HUES6 (cell line): ENCODE measurements at regions not wholly inside any gene's neighbourhood (a gene's known extent, or its start where the extent isn't known, plus 50 kb on each side); places are given as distances from the start of the nearest gene placed in this dataset.

ENCODE experiments used
- H3K27ac ChIP-seq: 2 replicates; pipeline ENCODE4 v1.7.0; 2013; ENCODE audit warnings: low read depth, mild to moderate bottlenecking, low read length, inconsistent platforms
- H3K27me3 ChIP-seq: 2 replicates; pipeline ENCODE4 v1.6.1; 2013; ENCODE audit warnings: low read length; ENCODE audit not compliant: control insufficient read depth, insufficient read depth
- H3K36me3 ChIP-seq: 2 replicates; pipeline ENCODE4 v1.6.1; 2013; ENCODE audit warnings: low read length; ENCODE audit not compliant: control insufficient read depth, insufficient read depth
- H3K4me1 ChIP-seq: 2 replicates; pipeline ENCODE4 v1.6.1; 2013; ENCODE audit warnings: low read length; ENCODE audit not compliant: control insufficient read depth, insufficient read depth
- H3K4me3 ChIP-seq: 2 replicates; pipeline ENCODE4 v1.5.1; 2013; ENCODE audit warnings: low read depth, low read length
- H3K9ac ChIP-seq: one replicate; pipeline ENCODE4 v1.6.1; 2013; ENCODE audit warnings: mild to moderate bottlenecking, low read length
- H3K9me3 ChIP-seq: 2 replicates; pipeline ENCODE4 v1.6.1; 2013; ENCODE audit warnings: low read depth, low read length; ENCODE audit not compliant: control insufficient read depth, insufficient read depth

GRCh38 chrX:40266490-40267333, 169.0 kb upstream of the BCOR start:
- Histone ChIP-seq H3K27ac (no peak overlapping the region), H3K27me3 (peaks cover 23% of the 10 kb centered on the region), H3K36me3 (no peaks in the 10 kb centered on the region), H3K9ac (peak overlapping the region; percentile 45), H3K9me3 (peaks cover 2% of the 10 kb centered on the region; the same call in 1 of the 2 replicates), H3K4me1 (peaks cover 15% of the 10 kb centered on the region), H3K4me3 (peak overlapping the region; percentile 61)

- no peak overlapping the region for H3K27ac ChIP-seq
- H3K9me3 ChIP-seq, result peaks cover 7% of the 10 kb centered on the region; the same call in 1 of the 2 replicates
- H3K27me3 ChIP-seq, result peaks cover 23% of the 10 kb centered on the region
- H3K9ac ChIP-seq, result no peak overlapping the region
- no peak overlapping the region for H3K4me3 ChIP-seq
- peaks cover 15% of the 10 kb centered on the region for H3K4me1 ChIP-seq
- no peaks in the 10 kb centered on the region for H3K36me3 ChIP-seq
These were observed 168.2 kb upstream of the BCOR start for GRCh38 chrX:40265936-40266335.

- no peak overlapping the region for H3K27ac ChIP-seq
- no peak overlapping the region for H3K9ac ChIP-seq
- peaks cover 7% of the 10 kb centered on the region; the same call in 1 of the 2 replicates for H3K9me3 ChIP-seq
- H3K4me3 ChIP-seq, result no peak overlapping the region
- peaks cover 22% of the 10 kb centered on the region for H3K27me3 ChIP-seq
- peaks cover 24% of the 10 kb centered on the region for H3K4me1 ChIP-seq
- no peaks in the 10 kb centered on the region for H3K36me3 ChIP-seq
These were observed 165.3 kb upstream of the BCOR start for GRCh38 chrX:40263014-40263560.

- Histone ChIP-seq H3K27me3 (peaks cover 15% of the 10 kb centered on the region), H3K9ac (no peak overlapping the region), H3K36me3 (no peaks in the 10 kb centered on the region), H3K27ac (no peak overlapping the region), H3K9me3 (peaks cover 7% of the 10 kb centered on the region; the same call in 1 of the 2 replicates), H3K4me1 (peaks cover 18% of the 10 kb centered on the region), H3K4me3 (no peak overlapping the region)
These were observed 164.6 kb upstream of the BCOR start for GRCh38 chrX:40262157-40263013.

GRCh38 chrX:40261833-40262156, 164.0 kb upstream of the BCOR start:
- Histone ChIP-seq H3K4me3 (no peak overlapping the region), H3K36me3 (no peaks in the 10 kb centered on the region), H3K9me3 (peaks cover 7% of the 10 kb centered on the region; the same call in 1 of the 2 replicates), H3K27me3 (peaks cover 14% of the 10 kb centered on the region), H3K27ac (no peak overlapping the region), H3K4me1 (peaks cover 15% of the 10 kb centered on the region; the same call in 1 of the 2 replicates), H3K9ac (no peak overlapping the region)

GRCh38 chrX:40260146-40260747, 162.5 kb upstream of the BCOR start:
- H3K27ac ChIP-seq, result no peak overlapping the region

GRCh38 chrX:40258909-40259308, 161.2 kb upstream of the BCOR start:
- Histone ChIP-seq H3K9me3 (peaks cover 7% of the 10 kb centered on the region; the same call in 1 of the 2 replicates), H3K4me3 (no peak overlapping the region), H3K27ac (no peak overlapping the region), H3K4me1 (peaks cover 9% of the 10 kb centered on the region; the same call in 1 of the 2 replicates), H3K9ac (no peak overlapping the region), H3K27me3 (0 out of 2 replicates have a peak, but pooled peaks cover 3% of the 10 kb centered on the region), H3K36me3 (no peaks in the 10 kb centered on the region)

More at GRCh38 chrX:40260146-40260747, 162.5 kb upstream of the BCOR start:
- no peak overlapping the region for H3K4me3 ChIP-seq
- H3K4me1 ChIP-seq, result peaks cover 9% of the 10 kb centered on the region; the same call in 1 of the 2 replicates
- no peaks in the 10 kb centered on the region for H3K36me3 ChIP-seq
- no peak overlapping the region for H3K9ac ChIP-seq
- peaks cover 7% of the 10 kb centered on the region; the same call in 1 of the 2 replicates for H3K9me3 ChIP-seq
- 0 out of 2 replicates have a peak, but pooled peaks cover 7% of the 10 kb centered on the region for H3K27me3 ChIP-seq

- no peaks in the 10 kb centered on the region for H3K36me3 ChIP-seq
- no peaks in the 10 kb centered on the region; the same call in 1 of the 2 replicates for H3K9me3 ChIP-seq
- no peak overlapping the region for H3K9ac ChIP-seq
- H3K27me3 ChIP-seq, result no peaks in the 10 kb centered on the region
- no peak overlapping the region for H3K27ac ChIP-seq
- peaks cover 6% of the 10 kb centered on the region; the same call in 1 of the 2 replicates for H3K4me1 ChIP-seq
- H3K4me3 ChIP-seq, result no peak overlapping the region
These were observed 156.0 kb upstream of the BCOR start for GRCh38 chrX:40253771-40254170.

GRCh38 chrX:40249582-40249981, 151.8 kb upstream of the BCOR start:
- Histone ChIP-seq H3K9me3 (no peaks in the 10 kb centered on the region; the same call in 1 of the 2 replicates), H3K36me3 (no peaks in the 10 kb centered on the region), H3K4me1 (peaks cover 22% of the 10 kb centered on the region), H3K27me3 (no peaks in the 10 kb centered on the region), H3K4me3 (no peak overlapping the region), H3K9ac (no peak overlapping the region), H3K27ac (no peak overlapping the region)

GRCh38 chrX:40248822-40249221, 151.1 kb upstream of the BCOR start:
- Histone ChIP-seq H3K27me3 (no peaks in the 10 kb centered on the region), H3K4me3 (no peak overlapping the region), H3K4me1 (peaks cover 24% of the 10 kb centered on the region), H3K9ac (no peak overlapping the region), H3K27ac (no peak overlapping the region), H3K36me3 (no peaks in the 10 kb centered on the region), H3K9me3 (no peaks in the 10 kb centered on the region; the same call in 1 of the 2 replicates)
